H9 (cell line): ENCODE measurements at regions not wholly inside any gene's neighbourhood (a gene's known extent, or its start where the extent isn't known, plus 50 kb on each side); places are given as distances from the start of the nearest gene placed in this dataset.

Source experiments
- DNase-seq: peaks from one replicate; pipeline ENCODE4 v3.0.0-alpha.2; 2017
- H2AFZ ChIP-seq: one replicate; pipeline ENCODE4 v1.6.1; 2013; ENCODE audit warnings: mild to moderate bottlenecking, low read length, control low read depth, moderate library complexity
- H2AK5ac ChIP-seq: 2 replicates; pipeline ENCODE4 v1.6.1; 2013; ENCODE audit warnings: low read length, control low read depth, mixed read lengths; ENCODE audit not compliant: insufficient read length
- H2BK120ac ChIP-seq: one replicate; pipeline ENCODE4 v1.6.1; 2013; ENCODE audit warnings: low read depth, mild to moderate bottlenecking, low read length, control low read depth, inconsistent platforms; ENCODE audit not compliant: poor library complexity, severe bottlenecking
- H2BK12ac ChIP-seq: 2 replicates; pipeline ENCODE4 v1.6.1; 2013; ENCODE audit warnings: low read length, control low read depth, mixed read lengths, low read depth; ENCODE audit not compliant: insufficient read length
- H2BK15ac ChIP-seq: 2 replicates; pipeline ENCODE4 v1.6.1; 2013; ENCODE audit warnings: low read depth, low read length, control low read depth
- H2BK20ac ChIP-seq: one replicate; pipeline ENCODE4 v1.6.1; 2013; ENCODE audit warnings: low read depth, mild to moderate bottlenecking, low read length, control low read depth, inconsistent platforms; ENCODE audit not compliant: poor library complexity, severe bottlenecking
- H2BK5ac ChIP-seq: 2 replicates; pipeline ENCODE4 v1.6.1; 2013; ENCODE audit warnings: low read length, control low read depth, mixed read lengths; ENCODE audit not compliant: insufficient read length
- H3K14ac ChIP-seq: 2 replicates; pipeline ENCODE4 v1.6.1; 2013; ENCODE audit warnings: low read length, control low read depth; ENCODE audit not compliant: insufficient read depth
- H3K18ac ChIP-seq: 2 replicates; pipeline ENCODE4 v1.6.1; 2013; ENCODE audit warnings: low read depth, mild to moderate bottlenecking, mixed read lengths, low read length, control low read depth; ENCODE audit not compliant: insufficient read length
- H3K23ac ChIP-seq: 2 replicates; pipeline ENCODE4 v1.6.1; 2013; ENCODE audit warnings: low read length, control low read depth, mixed read lengths, low read depth; ENCODE audit not compliant: insufficient read length
- H3K23me2 ChIP-seq: 2 replicates; pipeline ENCODE4 v1.6.1; 2013; ENCODE audit warnings: low read depth, mild to moderate bottlenecking, mixed read lengths, low read length, control low read depth; ENCODE audit not compliant: insufficient read length, poor library complexity, severe bottlenecking
- H3K27ac ChIP-seq: 2 replicates; pipeline ENCODE4 v1.5.1; 2013; ENCODE audit warnings: low read length, control low read depth, mixed read lengths, low read depth; ENCODE audit not compliant: insufficient read length
- H3K27me3 ChIP-seq: 2 replicates; pipeline ENCODE4 v1.6.1; 2013; ENCODE audit warnings: low read length, control low read depth, inconsistent platforms; ENCODE audit not compliant: insufficient read depth
- H3K4ac ChIP-seq: 2 replicates; pipeline ENCODE4 v1.6.1; 2013; ENCODE audit warnings: low read depth, mild to moderate bottlenecking, control low read depth, inconsistent platforms, low read length, moderate library complexity
- H3K4me1 ChIP-seq: 2 replicates; pipeline ENCODE4 v1.6.1; 2013; ENCODE audit warnings: low read length, control low read depth, inconsistent platforms; ENCODE audit not compliant: insufficient read depth
- H3K4me2 ChIP-seq: 2 replicates; pipeline ENCODE4 v1.6.1; 2013; ENCODE audit warnings: low read length, control low read depth, mixed read lengths; ENCODE audit not compliant: insufficient read length, insufficient read depth
- H3K56ac ChIP-seq: 2 replicates; pipeline ENCODE4 v1.6.1; 2013; ENCODE audit warnings: low read depth, mild to moderate bottlenecking, mixed read lengths, low read length, control low read depth; ENCODE audit not compliant: insufficient read length
- H3K79me1 ChIP-seq: 2 replicates; pipeline ENCODE4 v1.6.1; 2013; ENCODE audit warnings: low read depth, mild to moderate bottlenecking, moderate library complexity, low read length, control low read depth, inconsistent platforms; ENCODE audit not compliant: insufficient read depth, poor library complexity, severe bottlenecking
- H3K79me2 ChIP-seq: 2 replicates; pipeline ENCODE4 v1.6.1; 2013; ENCODE audit warnings: low read length, control low read depth, inconsistent platforms; ENCODE audit not compliant: insufficient read depth
- H3K9ac ChIP-seq: 2 replicates; pipeline ENCODE4 v1.6.1; 2013; ENCODE audit warnings: low read length, control low read depth, mixed read lengths; ENCODE audit not compliant: insufficient read length; ENCODE audit errors: extremely low read depth
- H3K9me3 ChIP-seq: one replicate; pipeline ENCODE4 v1.6.1; 2013; ENCODE audit warnings: low read depth, low read length, inconsistent platforms; ENCODE audit not compliant: control insufficient read depth
- H3T11ph ChIP-seq: one replicate; pipeline ENCODE4 v1.6.1; 2013; ENCODE audit warnings: mild to moderate bottlenecking, low read length, control low read depth, inconsistent platforms
- H4K20me1 ChIP-seq: one replicate; pipeline ENCODE4 v1.6.1; 2013; ENCODE audit not compliant: control insufficient read depth, insufficient read length, insufficient read depth
- H4K5ac ChIP-seq: 2 replicates; pipeline ENCODE4 v1.6.1; 2013; ENCODE audit warnings: low read depth, mild to moderate bottlenecking, mixed read lengths, low read length, control low read depth; ENCODE audit not compliant: insufficient read length
- H4K8ac ChIP-seq: replicated peaks from 2 replicates; pipeline ENCODE4 v1.6.1; 2013; ENCODE audit warnings: low read length, control low read depth, mixed read lengths, low read depth; ENCODE audit not compliant: insufficient read length
- H4K91ac ChIP-seq: 2 replicates; pipeline ENCODE4 v1.6.1; 2013; ENCODE audit warnings: low read depth, mild to moderate bottlenecking, moderate library complexity, mixed read lengths, low read length, control low read depth; ENCODE audit not compliant: insufficient read length
- H3K27ac Mint-ChIP-seq, 3 experiments: 2 replicates in 2 of 3; 3 replicates in 1 of 3; pipeline ENCODE4 v1.8.0; 2020 to 2021; ENCODE audit warnings: mixed read lengths in 3 of 3, mild to moderate bottlenecking in 1 of 3, moderate library complexity in 1 of 3
- H3K27me3 Mint-ChIP-seq: 2 replicates; pipeline ENCODE4 v1.8.0; 2021; ENCODE audit warnings: low read depth, mild to moderate bottlenecking, moderate library complexity, mixed read lengths
- H3K36me3 Mint-ChIP-seq, 3 experiments: 2 replicates in 2 of 3; 3 replicates in 1 of 3; pipeline ENCODE4 v1.8.0; 2020 to 2021; ENCODE audit warnings: low read depth in 3 of 3, mixed read lengths in 3 of 3; ENCODE audit not compliant: insufficient read depth in 1 of 3
- H3K4me1 Mint-ChIP-seq, 2 experiments: 2 replicates each; pipeline ENCODE4 v1.8.0; 2020; ENCODE audit warnings: mixed read lengths in 2 of 2
- H3K4me3 Mint-ChIP-seq, 2 experiments: 2 replicates in 1 of 2; 3 replicates in 1 of 2; pipeline ENCODE4 v1.8.0; 2020 to 2021; ENCODE audit warnings: mild to moderate bottlenecking in 2 of 2, mixed read lengths in 2 of 2, moderate library complexity in 1 of 2
- H3K9me3 Mint-ChIP-seq, 2 experiments: 2 replicates in 1 of 2; 3 replicates in 1 of 2; pipeline ENCODE4 v1.8.0; 2020; ENCODE audit warnings: mild to moderate bottlenecking in 2 of 2, mixed read lengths in 2 of 2, moderate library complexity in 1 of 2
- WGBS: extraction: QIAGEN DNeasy Blood & Tissue Kit; methylation state at CpG from one replicate; pipeline ENCODE4 v1.1.7; 2013; ENCODE audit warnings: missing lambda C conversion rate, low lambda C conversion rate, mixed read lengths; ENCODE audit not compliant: insufficient read length; ENCODE audit errors: extremely low coverage; 5-methylcytosine and 5-hydroxymethylcytosine counted together
- TF ChIP-seq, protein P1 (sequence below): fragments of 200-600 bp; sonication (generic); conservative IDR thresholded peaks from 3 replicates; pipeline ENCODE4 v1.8.0; 2021; ENCODE audit warnings: antibody characterized with exemption, mild to moderate bottlenecking

DNA sequence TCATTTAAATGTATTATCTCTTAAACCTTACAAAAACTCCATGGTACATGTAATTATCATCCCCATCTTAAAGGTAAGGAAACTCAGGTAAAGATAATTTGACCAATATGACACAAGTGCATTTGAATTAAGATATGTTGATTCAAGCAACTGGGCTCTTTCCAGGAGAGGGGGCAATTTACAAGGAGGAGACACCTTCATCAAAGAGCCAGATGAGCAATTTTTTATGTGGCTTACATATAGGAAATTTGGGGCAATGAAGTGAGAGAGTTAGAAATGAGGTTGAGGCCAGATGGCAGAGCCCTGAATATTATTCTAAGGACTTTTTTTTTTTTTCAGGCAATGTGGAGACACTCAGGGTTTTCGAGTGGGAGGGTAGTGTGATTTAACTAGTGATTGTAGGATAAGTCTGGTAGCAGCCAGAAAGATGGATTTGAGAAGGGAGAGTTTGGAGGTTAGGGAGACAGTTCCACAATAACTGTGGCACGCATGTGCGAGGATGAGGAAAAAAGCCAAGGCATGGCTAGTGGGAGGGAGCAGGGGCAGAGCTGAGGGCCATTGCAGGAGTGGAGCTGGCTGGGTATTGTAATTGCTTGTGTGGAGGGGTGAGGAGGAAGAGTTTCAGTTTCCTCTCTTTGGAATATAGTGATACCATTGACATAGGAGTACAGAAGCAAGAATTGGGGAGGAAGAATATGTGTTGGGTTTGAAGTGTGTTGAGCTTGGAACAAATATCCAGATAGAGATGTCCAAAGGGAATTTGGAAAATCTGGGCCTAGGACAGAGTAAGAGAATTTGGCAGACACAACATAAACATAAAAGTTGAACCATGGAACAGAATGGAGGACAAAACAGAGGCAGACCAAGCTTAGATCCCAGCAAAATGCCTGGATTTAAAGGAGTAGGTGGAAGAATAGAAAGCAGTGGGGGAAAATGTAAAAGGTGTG, 72.0 kb downstream of the ACTBL2 start:
- no peak overlapping the region for H3K23ac ChIP-seq
- no peak overlapping the region for H4K8ac ChIP-seq
- no peak overlapping the region for H3K4ac ChIP-seq
- H3K9ac ChIP-seq: no peak overlapping the region
- H2BK5ac ChIP-seq: no peak overlapping the region
- no peaks in the 10 kb centered on the region for H3K4me1 ChIP-seq
- no peaks in the 10 kb centered on the region for H3K4me1 Mint-ChIP-seq
- H3K79me2 ChIP-seq: no peaks in the 10 kb centered on the region
- no peak overlapping the region for H2BK120ac ChIP-seq
- no peak for DNase-seq
- H3K9me3 Mint-ChIP-seq: no peaks in the 10 kb centered on the region
- H3K36me3 Mint-ChIP-seq: no peaks in the 10 kb centered on the region
- H3K79me1 ChIP-seq: no peaks in the 10 kb centered on the region
- H3K56ac ChIP-seq: no peak overlapping the region
- H4K91ac ChIP-seq: no peak overlapping the region
- H3K4me2 ChIP-seq: no peak overlapping the region
- TF ChIP-seq, protein P1, sequence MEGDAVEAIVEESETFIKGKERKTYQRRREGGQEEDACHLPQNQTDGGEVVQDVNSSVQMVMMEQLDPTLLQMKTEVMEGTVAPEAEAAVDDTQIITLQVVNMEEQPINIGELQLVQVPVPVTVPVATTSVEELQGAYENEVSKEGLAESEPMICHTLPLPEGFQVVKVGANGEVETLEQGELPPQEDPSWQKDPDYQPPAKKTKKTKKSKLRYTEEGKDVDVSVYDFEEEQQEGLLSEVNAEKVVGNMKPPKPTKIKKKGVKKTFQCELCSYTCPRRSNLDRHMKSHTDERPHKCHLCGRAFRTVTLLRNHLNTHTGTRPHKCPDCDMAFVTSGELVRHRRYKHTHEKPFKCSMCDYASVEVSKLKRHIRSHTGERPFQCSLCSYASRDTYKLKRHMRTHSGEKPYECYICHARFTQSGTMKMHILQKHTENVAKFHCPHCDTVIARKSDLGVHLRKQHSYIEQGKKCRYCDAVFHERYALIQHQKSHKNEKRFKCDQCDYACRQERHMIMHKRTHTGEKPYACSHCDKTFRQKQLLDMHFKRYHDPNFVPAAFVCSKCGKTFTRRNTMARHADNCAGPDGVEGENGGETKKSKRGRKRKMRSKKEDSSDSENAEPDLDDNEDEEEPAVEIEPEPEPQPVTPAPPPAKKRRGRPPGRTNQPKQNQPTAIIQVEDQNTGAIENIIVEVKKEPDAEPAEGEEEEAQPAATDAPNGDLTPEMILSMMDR: no peak
- no peaks in the 10 kb centered on the region for H3K27me3 ChIP-seq
- H4K20me1 ChIP-seq: no peaks in the 10 kb centered on the region
- no peak overlapping the region for H3K27ac ChIP-seq
- H2AFZ ChIP-seq: no peak overlapping the region
- no CpG with 5 or more reads among the region's 3 CpGs for WGBS
- no peak overlapping the region for H2BK12ac ChIP-seq
- H2AK5ac ChIP-seq: no peak overlapping the region
- H4K5ac ChIP-seq: no peak overlapping the region
- H3K18ac ChIP-seq: no peak overlapping the region
- H3K27ac Mint-ChIP-seq: no peak overlapping the region
- no peaks in the 10 kb centered on the region for H3K27me3 Mint-ChIP-seq
- H3K14ac ChIP-seq: no peak overlapping the region
- H3K23me2 ChIP-seq: no peaks in the 10 kb centered on the region
- no peak overlapping the region for H2BK15ac ChIP-seq
- no peak overlapping the region for H2BK20ac ChIP-seq
- H3K4me3 Mint-ChIP-seq: no peak overlapping the region
- H3K9me3 ChIP-seq: no peaks in the 10 kb centered on the region
- H3T11ph ChIP-seq: no peak overlapping the region
